DOHH2 (cell line): ENCODE measurements at regions not wholly inside any gene's neighbourhood (a gene's known extent, or its start where the extent isn't known, plus 50 kb on each side); places are given as distances from the start of the nearest gene placed in this dataset.

ENCODE experiments used
- CTCF ChIP-seq: fragments of 200-600 bp; sonication (generic); IDR thresholded peaks from one replicate; pipeline ENCODE4 v1.5.1; 2014; ENCODE audit warnings: antibody characterized with exemption, mild to moderate bottlenecking, low read depth, low read length; ENCODE audit not compliant: poor library complexity, severe bottlenecking
- EZH2phosphoT487 ChIP-seq: fragments of 200-600 bp; sonication (generic); IDR thresholded peaks from 2 replicates; pipeline ENCODE4 v1.6.1; 2017; ENCODE audit warnings: borderline replicate concordance, mild to moderate bottlenecking, antibody characterized with exemption, low read length, moderate library complexity, mixed read lengths

GRCh38 chr3:40657623-40658022 lies 132.9 kb downstream of the ZNF621 start:
- TF ChIP-seq CTCF (no peak), EZH2phosphoT487 (no peak)
